ENCODE measurements at regions not wholly inside any gene's neighbourhood (a gene's known extent, or its start where the extent isn't known, plus 50 kb on each side); places are given as distances from the start of the nearest gene placed in this dataset.

GRCh38 chr4:181684310-181684709 lies 558.9 kb upstream of the TENM3 start:
- no CpG with 5 or more reads among the region's 2 CpGs for WGBS (ENCODE audit: insufficient coverage)
- Histone ChIP-seq H3K36me3 (replicated peaks in 1 of 2; ENCODE audit: control insufficient read depth in 1 of 2, insufficient read depth in 2 of 2, low read length in 2 of 2) (no peaks in the 10 kb centered on the region), H2AFZ (ENCODE audit: insufficient read depth, low read depth, low read length, poor library complexity, severe bottlenecking) (no peak overlapping the region), H3K9ac (ENCODE audit: insufficient read depth, low read length, poor library complexity, severe bottlenecking) (no peak overlapping the region), H3K9me3 (replicated peaks in 1 of 2; ENCODE audit: control insufficient read depth in 1 of 2, insufficient read depth in 1 of 2, low read length in 2 of 2) (no peaks in the 10 kb centered on the region), H3K4me1 (ENCODE audit: control insufficient read depth in 1 of 2, insufficient read depth in 2 of 2, low read length in 2 of 2) (no peaks in the 10 kb centered on the region), H3K4me2 (replicated peaks; ENCODE audit: extremely low read depth, low read length, poor library complexity, severe bottlenecking) (no peak overlapping the region), H3K4me3 (replicated peaks in 1 of 3; ENCODE audit: low read depth in 2 of 3, low read length in 3 of 3) (no peak overlapping the region), H3K27ac (ENCODE audit: low read depth in 1 of 2, low read length in 2 of 2) (no peak overlapping the region), H3K79me2 (ENCODE audit: insufficient read depth, low read length) (no peaks in the 10 kb centered on the region), H3K27me3 (ENCODE audit: control insufficient read depth in 2 of 2, insufficient read depth in 2 of 2, low read length in 2 of 2) (no peaks in the 10 kb centered on the region), H4K20me1 (ENCODE audit: insufficient read depth, low read length) (no peaks in the 10 kb centered on the region)
- intact Hi-C loops (cut with micrococcal nuclease), result no loop called here
- no peak for TF ChIP-seq CTCF (IDR thresholded peaks at IDR 0.05)
- H3K27ac Mint-ChIP-seq, result no peak overlapping the region
- no peaks in the 10 kb centered on the region for H3K27me3 Mint-ChIP-seq (ENCODE audit: low read depth in 3 of 3)
- no peaks in the 10 kb centered on the region for H3K4me1 Mint-ChIP-seq
- DNase-seq, result no peak
- no peaks in the 10 kb centered on the region for H3K36me3 Mint-ChIP-seq
- H3K9me3 Mint-ChIP-seq, result peaks cover 0 to 4% (median 0%) of the 10 kb centered on the region in 7 donors
- H3K4me3 Mint-ChIP-seq, result no peak overlapping the region

GRCh38 chr4:181685461-181685860 lies 557.7 kb upstream of the TENM3 start:
- H3K27ac ChIP-seq (ENCODE audit: low read depth in 1 of 2, low read length in 2 of 2), result no peak overlapping the region
- intact Hi-C loops (cut with micrococcal nuclease), result no loop called here
- H3K9ac ChIP-seq (ENCODE audit: insufficient read depth, low read length, poor library complexity, severe bottlenecking), result no peak overlapping the region
- H3K9me3 ChIP-seq (replicated peaks in 1 of 2; ENCODE audit: control insufficient read depth in 1 of 2, insufficient read depth in 1 of 2, low read length in 2 of 2), result no peaks in the 10 kb centered on the region
- Mint-ChIP-seq H3K36me3 (no peaks in the 10 kb centered on the region), H3K4me1 (no peaks in the 10 kb centered on the region), H3K4me3 (no peak overlapping the region), H3K27ac (no peak overlapping the region), H3K9me3 (peaks cover 0 to 4% (median 0%) of the 10 kb centered on the region in 7 donors), H3K27me3 (ENCODE audit: low read depth in 3 of 3) (no peaks in the 10 kb centered on the region)
- no peaks in the 10 kb centered on the region for H3K36me3 ChIP-seq (replicated peaks in 1 of 2; ENCODE audit: control insufficient read depth in 1 of 2, insufficient read depth in 2 of 2, low read length in 2 of 2)
- no peak overlapping the region for H3K4me3 ChIP-seq (replicated peaks in 1 of 3; ENCODE audit: low read depth in 2 of 3, low read length in 3 of 3)
- no peak overlapping the region for H3K4me2 ChIP-seq (replicated peaks; ENCODE audit: extremely low read depth, low read length, poor library complexity, severe bottlenecking)
- no peak overlapping the region for H2AFZ ChIP-seq (ENCODE audit: insufficient read depth, low read depth, low read length, poor library complexity, severe bottlenecking)
- H3K79me2 ChIP-seq (ENCODE audit: insufficient read depth, low read length), result no peaks in the 10 kb centered on the region
- no peak for TF ChIP-seq CTCF (IDR thresholded peaks at IDR 0.05)
- no CpG with 5 or more reads among the region's 2 CpGs for WGBS (ENCODE audit: insufficient coverage)
- H3K4me1 ChIP-seq (ENCODE audit: control insufficient read depth in 1 of 2, insufficient read depth in 2 of 2, low read length in 2 of 2), result no peaks in the 10 kb centered on the region
- DNase-seq, result no peak
- H3K27me3 ChIP-seq (ENCODE audit: control insufficient read depth in 2 of 2, insufficient read depth in 2 of 2, low read length in 2 of 2), result no peaks in the 10 kb centered on the region
- H4K20me1 ChIP-seq (ENCODE audit: insufficient read depth, low read length), result no peaks in the 10 kb centered on the region

Measured in CD14-positive monocyte (primary cell).